Uterus (tissue), 2 donors: ENCODE measurements at regions not wholly inside any gene's neighbourhood (a gene's known extent, or its start where the extent isn't known, plus 50 kb on each side); places are given as distances from the start of the nearest gene placed in this dataset.
"Not testable (repeated sequence)": the region's sequence is repeated elsewhere in the genome, so short reads cannot be mapped to it uniquely, and the experiment has no call there.

Experiments
- POLR2A ChIP-seq, 2 donors: fragments of 450-650 bp; IDR thresholded peaks; one replicate each; pipeline ENCODE4 v1.6.1; 2016; ENCODE audit warnings: antibody characterized with exemption in 2 of 2, mild to moderate bottlenecking in 1 of 2, moderate library complexity in 1 of 2
- TF ChIP-seq, protein P1 (sequence below), 4 experiments: fragments of 200-600 bp in 2 of 4; fragments of 450-650 bp in 2 of 4; sonication (generic) in 2 of 4; IDR thresholded peaks; one replicate each; pipeline ENCODE4 v1.5.1; 2016 to 2019; ENCODE audit warnings: antibody characterized with exemption in 4 of 4, mild to moderate bottlenecking in 2 of 4, moderate library complexity in 1 of 4

GRCh38 chr4:49140351-49140750, 154.3 kb downstream of the CWH43 start:
- TF ChIP-seq POLR2A (IDR thresholded peaks at IDR 0.05) = not testable (repeated sequence)
- TF ChIP-seq, protein P1, sequence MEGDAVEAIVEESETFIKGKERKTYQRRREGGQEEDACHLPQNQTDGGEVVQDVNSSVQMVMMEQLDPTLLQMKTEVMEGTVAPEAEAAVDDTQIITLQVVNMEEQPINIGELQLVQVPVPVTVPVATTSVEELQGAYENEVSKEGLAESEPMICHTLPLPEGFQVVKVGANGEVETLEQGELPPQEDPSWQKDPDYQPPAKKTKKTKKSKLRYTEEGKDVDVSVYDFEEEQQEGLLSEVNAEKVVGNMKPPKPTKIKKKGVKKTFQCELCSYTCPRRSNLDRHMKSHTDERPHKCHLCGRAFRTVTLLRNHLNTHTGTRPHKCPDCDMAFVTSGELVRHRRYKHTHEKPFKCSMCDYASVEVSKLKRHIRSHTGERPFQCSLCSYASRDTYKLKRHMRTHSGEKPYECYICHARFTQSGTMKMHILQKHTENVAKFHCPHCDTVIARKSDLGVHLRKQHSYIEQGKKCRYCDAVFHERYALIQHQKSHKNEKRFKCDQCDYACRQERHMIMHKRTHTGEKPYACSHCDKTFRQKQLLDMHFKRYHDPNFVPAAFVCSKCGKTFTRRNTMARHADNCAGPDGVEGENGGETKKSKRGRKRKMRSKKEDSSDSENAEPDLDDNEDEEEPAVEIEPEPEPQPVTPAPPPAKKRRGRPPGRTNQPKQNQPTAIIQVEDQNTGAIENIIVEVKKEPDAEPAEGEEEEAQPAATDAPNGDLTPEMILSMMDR (IDR thresholded peaks at IDR 0.05) = not testable (repeated sequence)
